Neural crest cell (in vitro differentiated cells): ENCODE measurements at regions not wholly inside any gene's neighbourhood (a gene's known extent, or its start where the extent isn't known, plus 50 kb on each side); places are given as distances from the start of the nearest gene placed in this dataset.

Experiments
- DNase-seq: peaks from one replicate; pipeline ENCODE4 v3.0.0; 2021; ENCODE audit warnings: low read depth, mixed read lengths, low spot score
- H3K27ac Mint-ChIP-seq: one replicate; pipeline ENCODE4 v1.8.0; 2021; ENCODE audit warnings: mild to moderate bottlenecking, mixed read lengths; ENCODE audit not compliant: unreplicated experiment
- H3K27me3 Mint-ChIP-seq: 2 replicates; pipeline ENCODE4 v1.8.0; 2021; ENCODE audit warnings: low read depth, mild to moderate bottlenecking, mixed read lengths
- H3K36me3 Mint-ChIP-seq: 2 replicates; pipeline ENCODE4 v1.8.0; 2021; ENCODE audit warnings: low read depth, mild to moderate bottlenecking, mixed read lengths
- H3K4me1 Mint-ChIP-seq: 2 replicates; pipeline ENCODE4 v1.8.0; 2021; ENCODE audit warnings: mixed read lengths
- H3K4me3 Mint-ChIP-seq: one replicate; pipeline ENCODE4 v1.8.0; 2021; ENCODE audit warnings: mild to moderate bottlenecking, mixed read lengths
- H3K9me3 Mint-ChIP-seq: 2 replicates; pipeline ENCODE4 v1.8.0; 2021; ENCODE audit warnings: mixed read lengths
- CTCF ChIP-seq: fragments of 200-600 bp; sonication (generic); conservative IDR thresholded peaks from 2 replicates; pipeline ENCODE4 v1.5.0; 2021; ENCODE audit warnings: antibody characterized with exemption, mild to moderate bottlenecking

- Mint-ChIP-seq H3K27ac (no peak overlapping the region), H3K27me3 (no peaks in the 10 kb centered on the region), H3K4me1 (peaks cover 5% of the 10 kb centered on the region), H3K4me3 (no peak overlapping the region), H3K36me3 (no peaks in the 10 kb centered on the region), H3K9me3 (no peaks in the 10 kb centered on the region)
- DNase-seq: no peak
- no peak for TF ChIP-seq CTCF
These were observed 92.0 kb upstream of the PRSS58 start for GRCh38 chr7:142349670-142350405.

GRCh38 chr7:142348921-142349405, 91.1 kb upstream of the PRSS58 start:
- no peaks in the 10 kb centered on the region for H3K9me3 Mint-ChIP-seq
- H3K27me3 Mint-ChIP-seq: no peaks in the 10 kb centered on the region
- DNase-seq: no peak
- H3K4me1 Mint-ChIP-seq: peaks cover 3% of the 10 kb centered on the region
- no peak for TF ChIP-seq CTCF
- H3K36me3 Mint-ChIP-seq: no peaks in the 10 kb centered on the region
- no peak overlapping the region for H3K4me3 Mint-ChIP-seq
- H3K27ac Mint-ChIP-seq: no peak overlapping the region

- Mint-ChIP-seq H3K4me1 (peaks cover 3% of the 10 kb centered on the region), H3K27ac (no peak overlapping the region), H3K27me3 (no peaks in the 10 kb centered on the region), H3K9me3 (no peaks in the 10 kb centered on the region), H3K4me3 (no peak overlapping the region), H3K36me3 (no peaks in the 10 kb centered on the region)
- TF ChIP-seq CTCF: no peak
- DNase-seq: no peak
These were observed 90.2 kb upstream of the PRSS58 start for GRCh38 chr7:142348100-142348499.

GRCh38 chr7:142347091-142347490, 89.2 kb upstream of the PRSS58 start:
- no peaks in the 10 kb centered on the region for H3K27me3 Mint-ChIP-seq
- H3K9me3 Mint-ChIP-seq: no peaks in the 10 kb centered on the region
- no peak for TF ChIP-seq CTCF
- no peak for DNase-seq
- no peaks in the 10 kb centered on the region for H3K36me3 Mint-ChIP-seq
- peaks cover 3% of the 10 kb centered on the region for H3K4me1 Mint-ChIP-seq
- H3K27ac Mint-ChIP-seq: no peak overlapping the region
- no peak overlapping the region for H3K4me3 Mint-ChIP-seq

- TF ChIP-seq CTCF: no peak
- H3K27me3 Mint-ChIP-seq: no peaks in the 10 kb centered on the region
- no peak for DNase-seq
- H3K27ac Mint-ChIP-seq: no peak overlapping the region
- no peak overlapping the region for H3K4me3 Mint-ChIP-seq
- peaks cover 3% of the 10 kb centered on the region for H3K4me1 Mint-ChIP-seq
- H3K9me3 Mint-ChIP-seq: no peaks in the 10 kb centered on the region
- no peaks in the 10 kb centered on the region for H3K36me3 Mint-ChIP-seq
These were observed 88.0 kb upstream of the PRSS58 start for GRCh38 chr7:142345811-142346210.
